HL-60 (cell line): ENCODE measurements at regions not wholly inside any gene's neighbourhood (a gene's known extent, or its start where the extent isn't known, plus 50 kb on each side); places are given as distances from the start of the nearest gene placed in this dataset.
"Not testable (repeated sequence)": the region's sequence is repeated elsewhere in the genome, so short reads cannot be mapped to it uniquely, and the experiment has no call there.

Experiments used
- GABPA ChIP-seq: IDR thresholded peaks from 2 replicates; pipeline ENCODE4 v1.6.1; 2012; ENCODE audit warnings: low read depth
- POLR2AphosphoS5 ChIP-seq: IDR thresholded peaks from 2 replicates; pipeline ENCODE4 v1.6.1; 2012; ENCODE audit warnings: low read depth
- REST ChIP-seq: IDR thresholded peaks from 2 replicates; pipeline ENCODE4 v1.6.1; 2012; ENCODE audit warnings: low read depth; ENCODE audit not compliant: insufficient replicate concordance
- SPI1 ChIP-seq: IDR thresholded peaks from 2 replicates; pipeline ENCODE4 v1.6.1; 2012; ENCODE audit warnings: low read depth, mild to moderate bottlenecking, borderline replicate concordance
- TF ChIP-seq, protein P1 (sequence below): IDR thresholded peaks from one replicate; pipeline ENCODE4 v1.5.1; 2011; ENCODE audit warnings: low read length, control low read depth, inconsistent platforms; ENCODE audit not compliant: insufficient read depth

GRCh38 chr9:30107134-30107533 lies 2277.3 kb upstream of the ACO1 start:
- TF ChIP-seq, protein P1, sequence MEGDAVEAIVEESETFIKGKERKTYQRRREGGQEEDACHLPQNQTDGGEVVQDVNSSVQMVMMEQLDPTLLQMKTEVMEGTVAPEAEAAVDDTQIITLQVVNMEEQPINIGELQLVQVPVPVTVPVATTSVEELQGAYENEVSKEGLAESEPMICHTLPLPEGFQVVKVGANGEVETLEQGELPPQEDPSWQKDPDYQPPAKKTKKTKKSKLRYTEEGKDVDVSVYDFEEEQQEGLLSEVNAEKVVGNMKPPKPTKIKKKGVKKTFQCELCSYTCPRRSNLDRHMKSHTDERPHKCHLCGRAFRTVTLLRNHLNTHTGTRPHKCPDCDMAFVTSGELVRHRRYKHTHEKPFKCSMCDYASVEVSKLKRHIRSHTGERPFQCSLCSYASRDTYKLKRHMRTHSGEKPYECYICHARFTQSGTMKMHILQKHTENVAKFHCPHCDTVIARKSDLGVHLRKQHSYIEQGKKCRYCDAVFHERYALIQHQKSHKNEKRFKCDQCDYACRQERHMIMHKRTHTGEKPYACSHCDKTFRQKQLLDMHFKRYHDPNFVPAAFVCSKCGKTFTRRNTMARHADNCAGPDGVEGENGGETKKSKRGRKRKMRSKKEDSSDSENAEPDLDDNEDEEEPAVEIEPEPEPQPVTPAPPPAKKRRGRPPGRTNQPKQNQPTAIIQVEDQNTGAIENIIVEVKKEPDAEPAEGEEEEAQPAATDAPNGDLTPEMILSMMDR: not testable (repeated sequence)
- TF ChIP-seq POLR2AphosphoS5, GABPA, REST, SPI1: not testable (repeated sequence)
